Ovary (tissue), 7 donors: ENCODE measurements at regions not wholly inside any gene's neighbourhood (a gene's known extent, or its start where the extent isn't known, plus 50 kb on each side); places are given as distances from the start of the nearest gene placed in this dataset.

Experiments used
- DNase-seq, 5 donors: peaks; one replicate each; pipeline ENCODE4 v3.0.0-alpha.2; 2019 to 2020
- H3K27ac ChIP-seq, 2 donors: fragments of 200-600 bp; one replicate each; pipeline versions ENCODE4 v1.5.1 to v1.8.0; 2019 to 2022
- H3K27me3 ChIP-seq: fragments of 200-600 bp; one replicate; pipeline ENCODE4 v1.8.0; 2022
- H3K36me3 ChIP-seq: fragments of 200-600 bp; sonication (generic); one replicate; pipeline ENCODE4 v1.5.1; 2019
- H3K4me1 ChIP-seq: one replicate; pipeline ENCODE4 v1.8.1; 2013; ENCODE audit warnings: mild to moderate bottlenecking, moderate library complexity; ENCODE audit not compliant: insufficient read depth
- H3K4me3 ChIP-seq: fragments of 200-600 bp; sonication (generic); one replicate; pipeline ENCODE4 v1.5.1; 2017
- H3K9me3 ChIP-seq, 2 donors: fragments of 200-600 bp in 1 of 2; sonication (generic) in 1 of 2; one replicate each; pipeline versions ENCODE4 v1.5.1 to v1.8.1; 2013 to 2019; ENCODE audit warnings: mild to moderate bottlenecking in 1 of 2, moderate library complexity in 1 of 2
- CTCF ChIP-seq, 3 donors: fragments of 450-650 bp in 2 of 3; fragments of 200-600 bp in 1 of 3; IDR thresholded peaks; one replicate each; pipeline versions ENCODE4 v1.5.1 to v1.8.0; 2016 to 2022; ENCODE audit warnings: antibody characterized with exemption in 3 of 3, mild to moderate bottlenecking in 1 of 3
- EP300 ChIP-seq: sonication (generic); formaldehyde crosslinking; IDR thresholded peaks from one replicate; pipeline ENCODE4 v1.6.1; 2017; ENCODE audit warnings: antibody characterized with exemption
- POLR2A ChIP-seq: fragments of 450-650 bp; IDR thresholded peaks from one replicate; pipeline ENCODE4 v1.6.1; 2017; ENCODE audit warnings: antibody characterized with exemption, mild to moderate bottlenecking, moderate library complexity
- WGBS, 3 donors: extraction: QIAGEN DNeasy Blood & Tissue Kit in 1 of 3; methylation state at CpG; one replicate each; pipeline versions ENCODE4 v1.1.5 to v1.1.7; 2013 to 2017; 5-methylcytosine and 5-hydroxymethylcytosine counted together
- intact Hi-C, 4 donors: fragments of 100-400 bp; cut with DNase I; formaldehyde crosslinking; loops; one replicate each; pipeline versions ENCODE4 v1.11.0 to v1.15.1; 2022 to 2023
- donor health status: DM: no; HTN: no; CAD: no; lungs with moderate emphysema.
- donor health status: DM: no; HTN: no; CAD: no.
- donor health status: Bipolar disorder and iron deficiency.
- donor health status: DM: no; HTN: no; CAD: no.
- donor health status: DM: yes; HTN: yes; CAD: no.

GRCh38 chr10:43928425-43928968 is 279.8 kb upstream of the ZNF32 start:
- no peaks in the 10 kb centered on the region for H3K9me3 ChIP-seq
- DNase-seq = no peak
- H3K27me3 ChIP-seq = no peaks in the 10 kb centered on the region
- H3K4me3 ChIP-seq = no peak overlapping the region
- H3K4me1 ChIP-seq = no peaks in the 10 kb centered on the region
- TF ChIP-seq EP300 (no peak), POLR2A (no peak), CTCF (IDR thresholded peaks at IDR 0.05) (no peak)
- no peak overlapping the region for H3K27ac ChIP-seq
- intact Hi-C loops = no loop called here
- no peaks in the 10 kb centered on the region for H3K36me3 ChIP-seq
- WGBS, 3 donors = 83 to 86% (median 84%) methylated on average over 7 of the region's 7 CpGs

GRCh38 chr10:43926875-43927406 is 278.3 kb upstream of the ZNF32 start:
- no peak overlapping the region for H3K4me3 ChIP-seq
- H3K4me1 ChIP-seq = no peaks in the 10 kb centered on the region
- H3K36me3 ChIP-seq = no peaks in the 10 kb centered on the region
- intact Hi-C loops = no loop called here
- no peaks in the 10 kb centered on the region for H3K9me3 ChIP-seq
- TF ChIP-seq CTCF (IDR thresholded peaks at IDR 0.05) (no peak), POLR2A (no peak)
- no peaks in the 10 kb centered on the region for H3K27me3 ChIP-seq
- no peak for DNase-seq
- 80 to 91% (median 80%) methylated on average over 7 of the region's 7 CpGs for WGBS, 3 donors
- H3K27ac ChIP-seq = no peak overlapping the region

GRCh38 chr10:43926371-43926770 is 277.7 kb upstream of the ZNF32 start:
- TF ChIP-seq EP300 = no peak
- TF ChIP-seq POLR2A = no peak
- TF ChIP-seq CTCF (IDR thresholded peaks at IDR 0.05) = no peak
- H3K4me1 ChIP-seq = no peaks in the 10 kb centered on the region
- WGBS, 3 donors = 92 to 94% (median 93%) methylated on average over 5 of the region's 5 CpGs
- no peak overlapping the region for H3K27ac ChIP-seq
- H3K9me3 ChIP-seq = no peaks in the 10 kb centered on the region
- intact Hi-C loops = no loop called here
- no peak for DNase-seq
- no peaks in the 10 kb centered on the region for H3K27me3 ChIP-seq
- no peaks in the 10 kb centered on the region for H3K36me3 ChIP-seq
- H3K4me3 ChIP-seq = no peak overlapping the region

GRCh38 chr10:43925793-43926192 is 277.1 kb upstream of the ZNF32 start:
- Histone ChIP-seq H3K27ac (no peak overlapping the region), H3K9me3 (no peaks in the 10 kb centered on the region), H3K4me3 (no peak overlapping the region), H3K36me3 (no peaks in the 10 kb centered on the region), H3K27me3 (no peaks in the 10 kb centered on the region), H3K4me1 (no peaks in the 10 kb centered on the region)
- intact Hi-C loops = no loop called here
- WGBS, 3 donors = 94 to 97% (median 96%) methylated on average over 7 of the region's 7 CpGs
- TF ChIP-seq EP300 (no peak), POLR2A (no peak), CTCF (IDR thresholded peaks at IDR 0.05) (no peak)
- no peak for DNase-seq
